ENCODE measurements at regions not wholly inside any gene's neighbourhood (a gene's known extent, or its start where the extent isn't known, plus 50 kb on each side); places are given as distances from the start of the nearest gene placed in this dataset.
A peak's percentile ranks its signal among the peaks of the same experiment; 100 is the strongest.
"Not testable (repeated sequence)": the region's sequence is repeated elsewhere in the genome, so short reads cannot be mapped to it uniquely, and the experiment has no call there.

DNA sequence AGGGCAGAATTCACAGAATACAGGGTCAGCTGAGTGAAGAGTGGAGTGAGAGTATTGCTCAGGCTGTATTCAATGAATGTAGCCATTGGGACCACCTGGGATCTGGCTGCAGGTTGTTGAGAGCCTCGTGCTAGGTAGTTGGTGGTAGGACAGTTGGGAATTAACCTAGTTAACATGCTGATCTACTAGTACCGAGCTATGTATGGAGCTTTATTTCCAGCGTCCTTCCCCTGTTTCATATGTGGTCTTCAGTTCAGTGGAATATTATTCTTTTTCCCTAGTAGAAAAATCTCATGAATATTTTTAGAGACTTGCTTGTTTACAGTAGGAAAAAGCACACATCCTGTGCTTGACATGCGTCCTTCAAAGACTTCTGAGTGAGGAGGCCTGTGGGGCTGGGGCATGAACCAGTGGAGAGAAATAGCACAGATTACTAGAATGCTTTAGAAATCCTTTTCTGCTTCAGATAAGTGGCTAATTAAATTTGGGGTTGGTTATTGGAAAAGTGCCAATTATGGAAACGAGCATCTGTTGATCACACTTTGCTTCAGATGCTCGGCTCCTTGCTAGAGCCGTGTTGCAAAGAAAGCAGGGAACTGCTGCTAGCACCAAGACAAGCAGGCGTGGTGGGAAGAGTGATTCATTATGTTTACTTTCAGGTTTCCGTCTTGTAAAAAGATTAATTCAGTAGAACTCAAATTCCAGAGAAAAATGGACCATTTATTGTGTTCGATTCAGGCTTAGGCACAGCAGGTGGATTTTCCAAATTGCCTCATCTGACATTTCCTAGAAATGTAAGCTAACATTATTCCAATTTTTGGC is 53.6 kb downstream of the ARF6 start:
- DNase-seq (ENCODE audit: low read depth in 3 of 3, low spot score in 1 of 3), result no peak

DNA sequence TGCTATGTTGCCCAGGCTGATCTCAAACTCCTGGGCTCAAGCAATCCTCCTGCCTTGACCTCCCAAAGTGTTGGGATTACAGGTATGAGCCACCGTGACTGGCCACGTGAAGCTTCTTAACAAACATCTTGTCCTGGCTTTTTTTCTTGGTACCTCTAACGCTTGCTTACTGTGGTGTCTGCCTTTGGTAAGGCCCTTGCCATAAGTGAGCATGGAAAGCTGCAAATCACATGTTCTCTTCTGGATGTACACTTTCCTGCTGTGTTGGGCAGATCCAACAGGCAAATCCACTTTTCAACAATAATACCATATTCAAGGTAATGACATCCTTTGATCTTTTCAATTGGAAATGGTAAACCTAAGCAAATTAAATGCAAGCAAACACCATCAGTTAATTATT is 54.6 kb downstream of the ARF6 start:
- DNase-seq (ENCODE audit: low read depth in 3 of 3, low spot score in 1 of 3), result no peak

DNA sequence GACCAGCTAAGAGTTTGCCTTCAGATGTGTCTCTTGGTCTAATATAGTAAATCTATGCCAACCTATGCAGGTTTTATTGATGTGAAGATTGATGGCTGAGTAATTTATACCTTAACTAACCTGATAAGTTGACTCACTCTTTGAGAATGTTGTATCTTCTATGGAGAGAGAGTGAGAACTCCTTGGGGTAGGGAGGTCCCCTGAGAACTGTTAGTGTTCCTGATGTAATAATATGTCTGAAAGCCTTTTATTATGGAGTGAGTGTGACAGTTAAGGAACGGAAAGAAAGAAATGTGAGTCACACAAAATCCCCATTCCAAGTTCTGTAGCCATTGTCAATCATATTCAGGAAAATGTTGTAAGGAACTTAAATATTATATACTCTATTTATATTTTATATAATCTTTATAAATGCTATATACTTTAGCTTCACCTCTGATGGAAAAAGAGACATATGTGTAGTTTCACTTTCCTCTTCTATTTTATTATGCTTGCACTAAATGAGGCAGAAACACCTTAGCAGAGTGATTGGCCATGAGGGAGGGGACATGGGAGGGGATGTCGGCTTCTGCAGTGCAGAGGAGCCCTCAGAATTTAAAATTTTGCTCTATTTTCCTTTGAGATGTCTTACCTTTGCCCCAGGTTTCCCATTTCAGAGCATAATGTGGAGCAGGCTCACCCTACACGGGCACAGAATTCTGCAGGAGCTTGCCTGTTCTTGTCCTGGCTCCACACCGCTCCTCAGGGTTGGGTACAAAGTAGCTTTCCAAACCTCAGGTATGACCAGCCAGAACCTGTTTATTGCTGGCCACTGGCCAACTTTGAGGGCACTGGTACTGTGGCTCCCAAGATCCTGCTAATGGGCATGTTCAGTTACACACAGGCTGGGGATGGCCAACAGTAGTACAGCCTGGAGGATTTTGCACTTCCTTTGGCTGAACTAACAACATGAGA is 57.7 kb downstream of the ARF6 start:
- DNase-seq (ENCODE audit: low read depth in 3 of 3, low spot score in 1 of 3), result no peak

DNA sequence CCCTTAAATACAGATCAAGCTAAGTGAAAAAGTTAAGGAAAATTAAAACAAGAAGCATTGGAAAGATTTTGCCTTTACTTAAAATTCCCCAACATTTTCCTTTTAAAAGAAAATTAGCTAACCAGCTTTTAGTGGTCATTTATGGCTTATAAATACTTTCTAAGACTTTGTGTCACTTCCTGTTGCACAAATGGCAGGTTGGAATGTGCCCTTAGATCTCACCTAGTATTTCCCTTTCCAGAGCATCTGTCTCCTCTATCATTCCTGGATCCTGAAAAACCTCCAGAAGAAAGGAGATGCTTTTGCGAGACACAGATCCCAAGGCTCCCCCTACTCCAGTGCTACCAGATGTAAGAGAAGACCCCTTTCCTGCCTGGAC is 58.3 kb downstream of the ARF6 start:
- no peak for DNase-seq (ENCODE audit: low read depth in 3 of 3, low spot score in 1 of 3)

DNA sequence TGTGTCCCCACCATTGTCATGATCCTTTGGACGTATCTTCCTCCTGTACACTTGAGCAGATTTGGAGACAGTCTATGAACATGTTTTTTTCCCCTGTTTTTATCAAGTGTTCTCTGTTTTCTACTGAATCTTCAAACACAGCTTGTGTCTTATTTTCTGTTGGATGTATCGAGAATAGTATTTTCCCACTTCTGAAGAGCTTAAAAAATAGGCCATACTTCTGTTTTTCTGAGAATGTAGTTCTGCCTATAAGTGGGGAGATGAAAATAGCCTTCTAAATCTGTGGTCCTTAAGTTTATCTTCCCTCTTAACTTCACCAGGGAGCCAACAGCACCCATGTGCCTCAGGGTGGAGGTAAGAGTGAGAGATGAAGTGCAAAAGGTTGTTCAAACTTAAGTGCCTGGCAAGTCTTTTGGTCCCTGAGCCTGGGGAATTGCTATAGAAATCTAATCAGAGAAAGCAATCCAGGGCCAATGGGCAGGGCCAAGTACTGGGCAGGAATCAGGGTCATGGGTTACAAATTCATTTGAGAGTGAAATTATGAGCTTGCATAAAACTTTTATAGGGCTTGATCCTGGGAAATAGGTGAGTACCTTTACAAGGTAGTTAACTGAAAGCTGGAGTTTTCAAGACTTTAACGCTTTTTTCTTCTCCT is 58.9 kb downstream of the ARF6 start:
- no peak for DNase-seq (ENCODE audit: low read depth in 3 of 3, low spot score in 1 of 3)

GRCh38 chr14:49953196-49953595 is 60.3 kb downstream of the ARF6 start:
- no peak for DNase-seq (ENCODE audit: low read depth in 3 of 3, low spot score in 1 of 3)

GRCh38 chr14:49954171-49954631 is 61.3 kb downstream of the ARF6 start:
- DNase-seq (ENCODE audit: low read depth in 3 of 3, low spot score in 1 of 3), result no peak

GRCh38 chr14:49955024-49955423 is 62.1 kb downstream of the ARF6 start:
- no peak for DNase-seq (ENCODE audit: low read depth in 3 of 3, low spot score in 1 of 3)

DNA sequence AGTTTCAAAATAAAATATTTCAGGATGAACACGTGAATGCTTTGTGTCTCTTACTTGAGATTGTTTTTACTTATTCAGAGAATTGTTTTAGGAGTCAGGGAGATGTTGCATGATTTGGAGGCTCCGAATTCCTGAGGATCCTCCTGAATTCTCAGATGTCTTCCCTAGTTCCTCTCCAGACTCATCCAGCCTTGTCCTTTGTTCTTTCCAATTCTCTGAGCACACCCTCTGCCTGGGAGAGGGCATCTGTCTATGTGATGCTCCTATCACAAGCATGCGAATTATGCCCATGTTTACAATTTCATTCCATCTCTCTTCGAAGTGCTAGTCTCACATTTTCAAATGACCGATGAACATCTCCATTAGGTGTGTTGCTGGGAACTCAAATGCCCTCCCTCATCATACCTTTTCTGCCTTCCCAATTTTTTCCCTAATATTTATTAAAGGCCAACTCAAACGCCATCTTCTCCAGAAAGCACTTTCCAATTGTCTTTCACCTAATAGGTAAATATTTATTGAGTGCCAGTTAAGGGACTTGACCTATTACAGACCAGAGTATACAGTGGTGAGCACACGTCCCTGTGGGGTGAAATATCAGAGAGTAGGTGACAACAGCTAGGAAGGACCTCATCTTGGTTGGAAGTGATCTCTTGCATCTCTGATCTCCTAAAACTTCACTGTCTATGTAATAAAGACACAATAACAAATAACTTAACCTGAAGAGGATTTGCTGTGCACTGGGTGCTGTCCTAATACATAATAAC is 64.4 kb downstream of the ARF6 start:
- DNase-seq (ENCODE audit: low read depth in 3 of 3, low spot score in 1 of 3), result no peak

- no peak for DNase-seq (ENCODE audit: low read depth in 3 of 3, low spot score in 1 of 3)
These were observed 67.0 kb downstream of the ARF6 start for GRCh38 chr14:49959822-49960408.

DNA sequence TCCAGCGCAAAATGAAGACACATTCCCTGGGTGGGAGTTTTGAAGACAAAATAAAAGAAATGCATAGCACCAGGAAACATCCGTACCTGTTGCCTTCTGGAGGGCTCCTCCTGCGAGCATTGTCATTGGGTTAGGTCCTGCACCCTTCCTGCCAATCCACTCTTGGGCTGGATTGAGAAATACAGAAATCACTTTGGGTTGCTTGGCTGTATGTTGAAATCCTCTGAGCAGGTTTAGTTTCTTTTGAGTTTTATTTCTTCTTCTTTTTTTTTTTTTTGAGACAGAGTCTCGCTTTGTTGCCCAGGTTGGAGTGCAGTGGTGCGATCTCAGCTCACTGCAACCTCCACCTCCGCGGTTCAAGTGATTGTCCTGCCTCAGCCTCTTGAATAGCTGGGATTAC is 67.6 kb downstream of the ARF6 start:
- DNase-seq (ENCODE audit: low read depth in 3 of 3, low spot score in 1 of 3), result no peak

DNA sequence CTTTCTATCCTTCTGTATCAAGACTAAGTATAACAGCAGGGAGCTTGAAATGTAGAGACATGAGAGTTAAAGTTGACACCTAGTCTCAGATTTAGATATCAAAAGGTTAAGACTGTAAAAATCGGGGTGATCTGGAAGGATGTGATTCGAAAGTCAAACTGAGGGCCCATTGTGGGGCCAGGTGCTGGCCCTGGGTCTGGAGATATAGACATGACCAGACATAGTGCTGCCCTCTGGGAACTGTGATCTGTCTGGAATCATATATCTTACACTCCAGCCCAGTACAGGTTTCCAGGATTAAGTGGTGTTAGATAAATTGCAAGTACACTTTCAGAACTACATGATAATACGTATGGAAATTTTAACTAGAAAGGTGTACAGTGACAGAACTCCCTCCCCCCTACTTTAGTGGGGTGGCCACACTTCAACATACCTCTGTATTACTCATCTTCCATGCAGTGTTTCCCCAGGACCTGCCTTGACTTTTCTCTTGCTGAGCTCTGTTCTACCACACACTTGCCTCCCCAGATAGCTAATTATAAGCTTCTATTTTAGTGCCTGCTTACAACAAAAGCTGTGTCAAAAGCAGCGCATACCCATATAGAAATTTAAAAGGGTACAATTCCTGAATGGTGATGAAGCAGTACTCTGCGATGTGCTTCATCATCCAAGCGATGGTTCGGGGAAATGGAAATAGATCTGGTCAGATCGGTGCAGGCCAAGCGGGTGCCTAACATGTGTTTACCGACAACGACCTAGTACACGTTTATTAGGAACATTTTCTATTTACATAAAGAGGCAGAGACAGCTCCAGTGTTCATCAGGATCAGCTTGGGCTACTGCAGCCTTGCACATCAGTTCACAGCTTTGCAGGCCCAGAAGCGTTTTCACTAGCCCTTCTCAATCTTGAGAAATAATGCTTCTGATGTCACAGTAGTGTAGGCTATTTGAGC is 68.7 kb downstream of the ARF6 start:
- DNase-seq (ENCODE audit: low read depth in 3 of 3, low spot score in 1 of 3), result no peak

GRCh38 chr14:49962621-49963020 is 69.7 kb downstream of the ARF6 start:
- peak in 1 of 3 donors; percentile 37 for DNase-seq (ENCODE audit: low read depth in 3 of 3, low spot score in 1 of 3)

- not testable (repeated sequence) for DNase-seq (ENCODE audit: low read depth in 3 of 3, low spot score in 1 of 3)
These were observed 72.3 kb downstream of the ARF6 start for GRCh38 chr14:49965068-49965651.

GRCh38 chr14:49966304-49966809 is 73.5 kb downstream of the ARF6 start:
- DNase-seq (ENCODE audit: low read depth in 3 of 3, low spot score in 1 of 3), result no peak

DNA sequence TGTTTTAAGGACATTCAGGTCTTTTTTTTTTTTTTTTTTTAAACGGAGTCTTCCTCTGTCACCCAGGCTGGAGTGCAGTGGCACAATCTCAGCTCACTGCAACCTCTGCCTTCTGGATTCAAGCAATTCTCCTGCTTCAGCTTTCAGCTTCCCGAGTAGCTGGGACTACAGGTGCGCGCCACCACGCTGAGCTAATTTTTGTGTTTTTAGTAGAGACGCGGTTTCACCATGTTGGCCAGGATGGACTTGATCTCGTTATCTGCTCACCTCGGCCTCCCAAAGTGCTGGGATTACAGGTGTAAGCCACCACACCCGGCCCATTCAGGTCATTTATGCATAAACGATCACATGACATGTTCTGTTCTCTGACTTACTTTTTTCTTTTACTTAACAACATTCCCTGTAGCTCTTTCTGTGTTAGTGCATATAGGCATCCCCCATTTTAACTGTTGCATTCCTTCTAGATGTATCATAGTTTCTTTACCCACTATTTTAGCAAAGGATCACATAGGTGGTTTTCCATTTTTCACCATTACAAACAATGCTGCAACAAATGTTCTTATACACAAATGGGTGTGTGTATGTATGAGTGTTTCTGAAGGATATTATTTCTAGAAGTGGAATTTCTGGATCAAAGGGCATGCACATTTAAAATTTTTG is 74.2 kb downstream of the ARF6 start:
- no peak for DNase-seq (ENCODE audit: low read depth in 3 of 3, low spot score in 1 of 3)

DNA sequence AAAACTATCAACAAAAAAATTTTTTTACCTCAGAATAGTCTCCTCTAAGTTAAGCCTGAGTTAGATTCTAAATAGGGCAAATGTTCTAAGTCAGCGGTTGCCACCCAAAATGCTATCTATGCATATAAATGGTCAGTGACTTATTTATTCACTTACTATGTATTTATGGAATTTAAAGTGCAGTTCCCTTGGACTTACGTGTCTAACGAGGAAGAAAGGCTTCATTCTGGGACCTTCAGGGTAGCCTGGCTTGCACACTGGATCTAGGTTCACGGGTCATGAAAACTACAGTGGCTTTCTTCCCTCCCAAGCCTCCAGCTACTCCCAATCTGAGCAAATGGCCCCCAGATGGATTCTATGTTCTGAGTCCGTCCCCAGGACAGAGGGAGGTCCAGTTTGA is 77.1 kb downstream of the ARF6 start:
- DNase-seq (ENCODE audit: low read depth in 3 of 3, low spot score in 1 of 3), result no peak

GRCh38 chr14:49970474-49971147 is 77.7 kb downstream of the ARF6 start:
- DNase-seq (ENCODE audit: low read depth in 3 of 3, low spot score in 1 of 3), result no peak

Data from stimulated activated CD4-positive, alpha-beta T cell treated with anti-CD3 and anti-CD28 coated beads, TNF-alpha, amount 100 ng/mL, for 1 hour (primary cell).